Astrocyte (in vitro differentiated cells and primary cell): ENCODE measurements at regions not wholly inside any gene's neighbourhood (a gene's known extent, or its start where the extent isn't known, plus 50 kb on each side); places are given as distances from the start of the nearest gene placed in this dataset.

ENCODE experiments used
- CTCF ChIP-seq: IDR thresholded peaks from 2 replicates; pipeline ENCODE4 v1.5.1; 2011; ENCODE audit warnings: low read depth, mild to moderate bottlenecking, inconsistent platforms, low read length, moderate library complexity; ENCODE audit not compliant: insufficient read depth
- EZH2 ChIP-seq: IDR thresholded peaks from 2 replicates; pipeline ENCODE4 v1.6.1; 2012; ENCODE audit warnings: mild to moderate bottlenecking, low read length, inconsistent platforms; ENCODE audit not compliant: insufficient read depth

- TF ChIP-seq EZH2 = no peak
- TF ChIP-seq CTCF = no peak
Observed at GRCh38 chrX:9349572-9350494, 115.0 kb upstream of the TBL1X start.
